ENCODE measurements at regions not wholly inside any gene's neighbourhood (a gene's known extent, or its start where the extent isn't known, plus 50 kb on each side); places are given as distances from the start of the nearest gene placed in this dataset.

GRCh38 chr10:108082596-108082995, 918.1 kb upstream of the SORCS1 start:
- H2AFZ ChIP-seq (replicated peaks; ENCODE audit: low read length, poor library complexity) = no peak overlapping the region
- dilution Hi-C loops (cut with HindIII; ENCODE audit: low sequenced_read_pairs, unreplicated experiment) = no loop called here
- no peak overlapping the region for H2BK15ac ChIP-seq (ENCODE audit: low read depth, low read length)
- H3K4me1 ChIP-seq (ENCODE audit: control insufficient read depth, insufficient read depth, low read length) = no peaks in the 10 kb centered on the region
- no peaks in the 10 kb centered on the region for H3K36me3 ChIP-seq (ENCODE audit: control insufficient read depth, insufficient read depth, low read length)
- no peak overlapping the region for H3K23ac ChIP-seq (ENCODE audit: low read depth, low read length)
- ATAC-seq (ENCODE audit: low read depth) = no peak
- H3K18ac ChIP-seq (ENCODE audit: low read depth, low read length) = no peak overlapping the region
- BruUV-seq (replicated peaks) = no TSS peak
- H2BK120ac ChIP-seq (ENCODE audit: low read depth, low read length) = no peak overlapping the region
- no peak overlapping the region for H2BK20ac ChIP-seq (ENCODE audit: low read depth, low read length)
- no peak overlapping the region for H3K9ac ChIP-seq (ENCODE audit: low read depth, low read length)
- H3K79me1 ChIP-seq (ENCODE audit: low read depth in 1 of 2, low read length in 2 of 2) = no peaks in the 10 kb centered on the region
- no peak overlapping the region for H2AK5ac ChIP-seq (ENCODE audit: low read depth, low read length)
- H4K8ac ChIP-seq (ENCODE audit: low read depth in 2 of 2, low read length in 2 of 2) = no peak overlapping the region
- no peak overlapping the region for H4K91ac ChIP-seq (ENCODE audit: insufficient read depth, low read depth, low read length)
- H3K14ac ChIP-seq (replicated peaks; ENCODE audit: low read depth, low read length) = no peak overlapping the region
- no peak overlapping the region for H2AK9ac ChIP-seq (replicated peaks; ENCODE audit: low read depth, low read length, poor library complexity)
- POLR2A ChIA-PET (ENCODE audit: unreplicated experiment) = no interaction called here
- in situ Hi-C loops (cut with MboI; ENCODE audit: low sequenced_read_pairs) = no loop called here
- TF ChIP-seq BHLHE40 (IDR thresholded peaks at IDR 0.05; ENCODE audit: low read depth, low read length) = no peak
- TF ChIP-seq CTCF (conservative IDR thresholded peaks at IDR 0.05; ENCODE audit: low read depth, low read length) = no peak
- no peak for TF ChIP-seq POLR2A (IDR thresholded peaks at IDR 0.05; ENCODE audit: low read depth, low read length)
- no peak for TF ChIP-seq MXI1 (IDR thresholded peaks at IDR 0.05; ENCODE audit: borderline replicate concordance, low read depth, low read length)
- no peak for TF ChIP-seq RCOR1 (IDR thresholded peaks at IDR 0.05; ENCODE audit: insufficient replicate concordance, low read length)
- TF ChIP-seq SMC3 (IDR thresholded peaks at IDR 0.05; ENCODE audit: low read depth, low read length) = no peak
- no peak for TF ChIP-seq FOS (IDR thresholded peaks at IDR 0.05; ENCODE audit: low read depth, low read length)
- TF ChIP-seq RFX5 (IDR thresholded peaks at IDR 0.05; ENCODE audit: low read depth, low read length) = no peak
- H3K4ac ChIP-seq (ENCODE audit: low read depth, low read length) = no peak overlapping the region
- no peak overlapping the region for H3K56ac ChIP-seq (ENCODE audit: extremely low read depth, insufficient read depth, low read length)
- H3K4me3 ChIP-seq (ENCODE audit: insufficient read depth, low read depth, low read length) = no peak overlapping the region
- no peaks in the 10 kb centered on the region for H4K20me1 ChIP-seq (ENCODE audit: insufficient read depth, low read length)
- no peak for DNase-seq
- CTCF ChIA-PET = no interaction called here
- WGBS, 2 experiments (ENCODE audit: extremely low coverage in 2 of 2, insufficient read length in 1 of 2) = no CpG with 5 or more reads among the region's 1 CpG
- H3K9me3 ChIP-seq (ENCODE audit: control insufficient read depth, insufficient read depth, low read length) = no peaks in the 10 kb centered on the region; the same call in 1 of the 2 replicates
- no peaks in the 10 kb centered on the region for H3K9me1 ChIP-seq (ENCODE audit: insufficient read depth, low read length)
- no peak overlapping the region for H2BK5ac ChIP-seq (ENCODE audit: low read depth, low read length, poor library complexity, severe bottlenecking)
- no peaks in the 10 kb centered on the region for H3K27me3 ChIP-seq (ENCODE audit: control insufficient read depth, insufficient read depth, low read length)
- no peak overlapping the region for H3K4me2 ChIP-seq (ENCODE audit: low read depth, low read length)
- no peak overlapping the region for H3K27ac ChIP-seq (ENCODE audit: insufficient read depth, low read length)
- intact Hi-C loops (cut with micrococcal nuclease) = no loop called here
- H4K5ac ChIP-seq (ENCODE audit: low read depth, low read length) = no peak overlapping the region

Measured in IMR-90 (cell line).